ENCODE measurements at regions not wholly inside any gene's neighbourhood (a gene's known extent, or its start where the extent isn't known, plus 50 kb on each side); places are given as distances from the start of the nearest gene placed in this dataset.

DNA sequence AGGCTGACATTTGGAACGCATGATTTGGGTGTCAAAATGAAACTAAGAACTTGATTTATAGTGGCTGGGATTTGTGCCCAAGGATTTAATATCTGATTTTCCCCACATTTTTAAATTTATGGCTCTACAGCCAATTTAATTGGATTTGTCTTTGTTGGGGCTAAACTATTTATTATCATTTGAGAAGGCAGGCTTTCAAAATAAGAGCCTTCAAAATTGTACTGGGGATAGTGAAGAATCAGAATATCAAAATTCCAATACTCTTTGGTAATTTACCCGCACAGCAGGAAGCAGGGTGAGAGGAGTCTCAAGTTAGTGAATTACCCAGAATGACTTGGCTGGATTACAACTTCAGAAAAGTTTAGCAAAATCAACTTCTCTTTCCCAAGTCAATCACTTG lies 278.1 kb downstream of the LRATD1 start:
- no peak overlapping the region for H3K4me2 ChIP-seq (ENCODE audit: insufficient read depth in 1 of 2, low read depth in 2 of 2, low read length in 2 of 2)
- no peaks in the 10 kb centered on the region for H3K9me3 ChIP-seq (ENCODE audit: insufficient read depth in 2 of 2, low read depth in 1 of 2, low read length in 1 of 2)
- H3K9ac ChIP-seq (replicated peaks in 1 of 4; ENCODE audit: extremely low read depth in 1 of 4, low read depth in 3 of 4, low read length in 3 of 4): no peak overlapping the region
- no peak overlapping the region for H3K18ac ChIP-seq (ENCODE audit: extremely low read depth, low read length)
- ChIA-PET CTCF (ENCODE audit: partially characterized antibody) (no interaction called here), POLR2A (ENCODE audit: partially characterized antibody) (no interaction called here)
- TF ChIP-seq CTBP2 (IDR thresholded peaks at IDR 0.05; ENCODE audit: borderline replicate concordance, insufficient read depth, insufficient read length, low read length): no peak
- TF ChIP-seq SIX5 (IDR thresholded peaks at IDR 0.05; ENCODE audit: low read depth, low read length): no peak
- no peak for TF ChIP-seq SAP30 (IDR thresholded peaks at IDR 0.05; ENCODE audit: insufficient read depth, insufficient replicate concordance, low read length)
- TF ChIP-seq RBBP5 (IDR thresholded peaks at IDR 0.05; ENCODE audit: borderline replicate concordance, low read depth, low read length): no peak
- no peak for TF ChIP-seq CBX5 (IDR thresholded peaks at IDR 0.05; ENCODE audit: low read depth, low read length)
- no peak for TF ChIP-seq ZNF274 (IDR thresholded peaks at IDR 0.05; ENCODE audit: borderline replicate concordance, extremely low read depth, low read length)
- no peak for TF ChIP-seq BCL11A (IDR thresholded peaks at IDR 0.05; ENCODE audit: low read depth in 2 of 2, low read length in 2 of 2)
- TF ChIP-seq BRCA1 (IDR thresholded peaks at IDR 0.05; ENCODE audit: low read depth, low read length): no peak
- TF ChIP-seq E2F6 (IDR thresholded peaks at IDR 0.05): no peak
- TF ChIP-seq, protein P1, sequence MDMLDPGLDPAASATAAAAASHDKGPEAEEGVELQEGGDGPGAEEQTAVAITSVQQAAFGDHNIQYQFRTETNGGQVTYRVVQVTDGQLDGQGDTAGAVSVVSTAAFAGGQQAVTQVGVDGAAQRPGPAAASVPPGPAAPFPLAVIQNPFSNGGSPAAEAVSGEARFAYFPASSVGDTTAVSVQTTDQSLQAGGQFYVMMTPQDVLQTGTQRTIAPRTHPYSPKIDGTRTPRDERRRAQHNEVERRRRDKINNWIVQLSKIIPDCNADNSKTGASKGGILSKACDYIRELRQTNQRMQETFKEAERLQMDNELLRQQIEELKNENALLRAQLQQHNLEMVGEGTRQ (IDR thresholded peaks at IDR 0.05; ENCODE audit: low read length): no peak
- TF ChIP-seq, protein P2, sequence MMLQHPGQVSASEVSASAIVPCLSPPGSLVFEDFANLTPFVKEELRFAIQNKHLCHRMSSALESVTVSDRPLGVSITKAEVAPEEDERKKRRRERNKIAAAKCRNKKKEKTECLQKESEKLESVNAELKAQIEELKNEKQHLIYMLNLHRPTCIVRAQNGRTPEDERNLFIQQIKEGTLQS (IDR thresholded peaks at IDR 0.05; ENCODE audit: insufficient read depth, low read depth, low read length): no peak
- TF ChIP-seq, protein P3, sequence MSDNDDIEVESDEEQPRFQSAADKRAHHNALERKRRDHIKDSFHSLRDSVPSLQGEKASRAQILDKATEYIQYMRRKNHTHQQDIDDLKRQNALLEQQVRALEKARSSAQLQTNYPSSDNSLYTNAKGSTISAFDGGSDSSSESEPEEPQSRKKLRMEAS (IDR thresholded peaks at IDR 0.05): no peak
- H3K36me3 ChIP-seq (ENCODE audit: control insufficient read depth in 2 of 4, insufficient read depth in 4 of 4, low read length in 3 of 4): no peaks in the 10 kb centered on the region
- H2AFZ ChIP-seq (ENCODE audit: low read length): no peak overlapping the region
- peaks cover 0 to 6% (median 3%) of the 10 kb centered on the region in 4 experiments; a peak in 6 of 7 replicates for H3K4me1 ChIP-seq (replicated peaks in 1 of 4; ENCODE audit: control insufficient read depth in 3 of 4, insufficient read depth in 4 of 4, low read length in 3 of 4)
- H3K4ac ChIP-seq (replicated peaks; ENCODE audit: insufficient read length, low read depth, low read length): no peak overlapping the region
- H2BK15ac ChIP-seq (ENCODE audit: low read length): no peak overlapping the region
- FAIRE-seq (no peak), DNase-seq (ENCODE audit: low read depth in 1 of 2, low spot score in 2 of 2) (no peak)
- H3K79me2 ChIP-seq (ENCODE audit: control insufficient read depth in 1 of 2, insufficient read depth in 2 of 2, low read length in 2 of 2): no peaks in the 10 kb centered on the region
- no peaks in the 10 kb centered on the region for H4K20me1 ChIP-seq (replicated peaks in 1 of 2; ENCODE audit: control insufficient read depth in 1 of 2, insufficient read depth in 2 of 2, low read length in 2 of 2)
- no peak overlapping the region for H4K91ac ChIP-seq (replicated peaks; ENCODE audit: insufficient read length, low read length)
- H4K8ac ChIP-seq (ENCODE audit: extremely low read depth, insufficient read depth, low read length): no peak overlapping the region
- no peaks in the 10 kb centered on the region for H3K23me2 ChIP-seq (ENCODE audit: low read depth, low read length)
- no peak overlapping the region for H4K5ac ChIP-seq (ENCODE audit: insufficient read length, low read depth, low read length)
- H3K23ac ChIP-seq (ENCODE audit: insufficient read length): no peak overlapping the region
- H3K79me1 ChIP-seq (ENCODE audit: low read depth, low read length): no peaks in the 10 kb centered on the region
- H3K4me3 ChIP-seq (ENCODE audit: extremely low read depth in 1 of 4, insufficient read depth in 2 of 4, low read depth in 3 of 4, low read length in 4 of 4): no peak overlapping the region
- H3K27ac ChIP-seq (ENCODE audit: low read depth, low read length): no peak overlapping the region
- no peak overlapping the region for H2BK5ac ChIP-seq (ENCODE audit: low read depth, low read length)
- H3K56ac ChIP-seq (replicated peaks; ENCODE audit: insufficient read length, low read depth, low read length): no peak overlapping the region
- no peak overlapping the region for H3K14ac ChIP-seq (ENCODE audit: insufficient read length)
- 96% methylated on average over 2 of the region's 2 CpGs; no CpG with 5 or more reads in 1 of the 2 experiments for WGBS, 2 experiments (ENCODE audit: extremely low coverage in 1 of 2, insufficient coverage in 1 of 2, insufficient read length in 1 of 2, insufficient replicate concordance in 2 of 2, low coverage in 1 of 2, low lambda C conversion rate in 2 of 2, missing lambda C conversion rate in 1 of 2)
- no peak overlapping the region for H2BK20ac ChIP-seq (ENCODE audit: low read length)
- H3K27me3 ChIP-seq (replicated peaks in 1 of 4; ENCODE audit: control insufficient read depth in 3 of 4, extremely low read depth in 1 of 4, insufficient read depth in 3 of 4, low read length in 3 of 4): no peaks in the 10 kb centered on the region
- no peak overlapping the region for H2AK5ac ChIP-seq (ENCODE audit: low read depth, low read length)
- H2BK12ac ChIP-seq (ENCODE audit: low read depth, low read length): no peak overlapping the region
- H2BK120ac ChIP-seq (replicated peaks; ENCODE audit: low read depth, low read length): no peak overlapping the region
